Mesenchymal stem cell (in vitro differentiated cells and primary cell): ENCODE measurements at regions not wholly inside any gene's neighbourhood (a gene's known extent, or its start where the extent isn't known, plus 50 kb on each side); places are given as distances from the start of the nearest gene placed in this dataset.
A peak's percentile ranks its signal among the peaks of the same experiment; 100 is the strongest.

ENCODE experiments used
- DNase-seq: peaks from one replicate; pipeline ENCODE4 v3.0.0-alpha.2; 2013
- H2AFZ ChIP-seq: one replicate; pipeline ENCODE4 v1.6.1; 2013; ENCODE audit warnings: low read depth, mild to moderate bottlenecking, control low read depth, inconsistent platforms, low read length, moderate library complexity
- H2AK5ac ChIP-seq: 2 replicates; pipeline ENCODE4 v1.6.1; 2013; ENCODE audit warnings: low read length, moderate library complexity, mild to moderate bottlenecking, inconsistent platforms; ENCODE audit not compliant: severe bottlenecking
- H2BK120ac ChIP-seq: one replicate; pipeline ENCODE4 v1.6.1; 2013; ENCODE audit warnings: low read depth, mild to moderate bottlenecking, inconsistent platforms, low read length, moderate library complexity
- H2BK12ac ChIP-seq, 2 experiments: one replicate each; pipeline ENCODE4 v1.6.1; 2013; ENCODE audit warnings: inconsistent platforms in 2 of 2, low read length in 2 of 2, mild to moderate bottlenecking in 2 of 2, moderate library complexity in 2 of 2, control low read depth in 1 of 2
- H2BK15ac ChIP-seq: one replicate; pipeline ENCODE4 v1.6.1; 2013; ENCODE audit warnings: mild to moderate bottlenecking, low read depth, inconsistent platforms; ENCODE audit not compliant: poor library complexity, severe bottlenecking
- H2BK5ac ChIP-seq: 2 replicates; pipeline ENCODE4 v1.6.1; 2013; ENCODE audit warnings: low read depth, mild to moderate bottlenecking, low read length, control low read depth, inconsistent platforms; ENCODE audit not compliant: poor library complexity, severe bottlenecking
- H3K14ac ChIP-seq, 2 experiments: one replicate each; pipeline ENCODE4 v1.6.1; 2013; ENCODE audit warnings: inconsistent platforms in 2 of 2, low read length in 2 of 2, control low read depth in 1 of 2, mild to moderate bottlenecking in 1 of 2, moderate library complexity in 1 of 2
- H3K18ac ChIP-seq, 2 experiments: one replicate each; pipeline ENCODE4 v1.6.1; 2013; ENCODE audit warnings: inconsistent platforms in 2 of 2, low read length in 2 of 2, control low read depth in 1 of 2, low read depth in 1 of 2, mild to moderate bottlenecking in 1 of 2
- H3K23ac ChIP-seq, 2 experiments: one replicate each; pipeline ENCODE4 v1.6.1; 2013; ENCODE audit warnings: inconsistent platforms in 2 of 2, low read length in 2 of 2, mild to moderate bottlenecking in 2 of 2, moderate library complexity in 2 of 2, control low read depth in 1 of 2
- H3K27ac ChIP-seq: 2 replicates; pipeline ENCODE4 v1.5.1; 2013; ENCODE audit warnings: mild to moderate bottlenecking, moderate library complexity, low read length, control low read depth, inconsistent platforms; ENCODE audit not compliant: poor library complexity, severe bottlenecking
- H3K27me3 ChIP-seq, 2 experiments: 2 replicates each; pipeline versions ENCODE4 v1.6.1 to v1.7.0; 2013; ENCODE audit warnings: low read length in 2 of 2, mild to moderate bottlenecking in 2 of 2, moderate library complexity in 2 of 2, control low read depth in 1 of 2, inconsistent platforms in 1 of 2; ENCODE audit not compliant: control insufficient read depth in 1 of 2, insufficient read depth in 1 of 2
- H3K36me3 ChIP-seq, 2 experiments: 2 replicates each; pipeline versions ENCODE4 v1.6.1 to v1.7.0; 2013; ENCODE audit warnings: low read length in 2 of 2, control low read depth in 1 of 2, inconsistent platforms in 1 of 2, low read depth in 1 of 2, mild to moderate bottlenecking in 1 of 2; ENCODE audit not compliant: insufficient read depth in 2 of 2, control insufficient read depth in 1 of 2
- H3K4ac ChIP-seq, 2 experiments: one replicate each; pipeline ENCODE4 v1.6.1; 2013; ENCODE audit warnings: inconsistent platforms in 2 of 2, low read length in 2 of 2, mild to moderate bottlenecking in 2 of 2, moderate library complexity in 2 of 2, control low read depth in 1 of 2, low read depth in 1 of 2
- H3K4me1 ChIP-seq: 2 replicates; pipeline ENCODE4 v1.6.1; 2013; ENCODE audit warnings: low read depth, low read length, control low read depth; ENCODE audit not compliant: control insufficient read depth, insufficient read depth
- H3K4me2 ChIP-seq: 2 replicates; pipeline ENCODE4 v1.6.1; 2013; ENCODE audit warnings: low read length, mild to moderate bottlenecking, inconsistent platforms; ENCODE audit not compliant: poor library complexity, severe bottlenecking
- H3K4me3 ChIP-seq, 2 experiments: 2 replicates each; pipeline versions ENCODE4 v1.5.1 to v1.7.0; 2013; ENCODE audit warnings: low read length in 2 of 2, mild to moderate bottlenecking in 2 of 2, control low read depth in 1 of 2, low read depth in 1 of 2; ENCODE audit not compliant: insufficient read depth in 1 of 2
- H3K79me1 ChIP-seq: replicated peaks from 2 replicates; pipeline ENCODE4 v1.6.1; 2013; ENCODE audit warnings: mild to moderate bottlenecking, control low read depth, low read length, inconsistent platforms; ENCODE audit not compliant: poor library complexity, severe bottlenecking
- H3K9ac ChIP-seq: 2 replicates; pipeline ENCODE4 v1.7.0; 2013; ENCODE audit warnings: mild to moderate bottlenecking, low read length, moderate library complexity
- H3K9me3 ChIP-seq: 2 replicates; pipeline ENCODE4 v1.7.0; 2013; ENCODE audit warnings: mild to moderate bottlenecking, low read length; ENCODE audit not compliant: control insufficient read depth
- H4K8ac ChIP-seq: one replicate; pipeline ENCODE4 v1.6.1; 2013; ENCODE audit warnings: inconsistent platforms, mild to moderate bottlenecking, low read length, moderate library complexity
- H4K91ac ChIP-seq: one replicate; pipeline ENCODE4 v1.6.1; 2013; ENCODE audit warnings: mild to moderate bottlenecking, low read length, inconsistent platforms
- WGBS: methylation state at CpG from one replicate; pipeline ENCODE4 v1.1.7; 2013; ENCODE audit warnings: mixed read lengths; 5-methylcytosine and 5-hydroxymethylcytosine counted together

- Histone ChIP-seq H3K79me1 (no peaks in the 10 kb centered on the region), H4K8ac (no peak overlapping the region), H3K4me2 (no peak overlapping the region), H3K4ac (no peak overlapping the region), H2BK15ac (no peak overlapping the region), H2BK120ac (no peak overlapping the region), H3K18ac (no peak overlapping the region), H3K14ac (no peak overlapping the region), H3K27me3 (no peaks in the 10 kb centered on the region), H4K91ac (no peak overlapping the region), H2BK5ac (no peak overlapping the region), H3K23ac (no peak overlapping the region), H3K27ac (no peak overlapping the region), H3K9me3 (peaks cover 3% of the 10 kb centered on the region), H3K36me3 (no peaks in the 10 kb centered on the region), H2AK5ac (no peak overlapping the region), H3K9ac (no peak overlapping the region), H3K4me3 (no peak overlapping the region), H2BK12ac (no peak overlapping the region), H3K4me1 (no peaks in the 10 kb centered on the region), H2AFZ (no peak overlapping the region)
- no peak for DNase-seq
- WGBS = no CpG with 5 or more reads among the region's 1 CpG
Measured at GRCh38 chr21:35245879-35246278, 196.8 kb upstream of the RUNX1 start.

GRCh38 chr21:35244514-35244913, 195.4 kb upstream of the RUNX1 start:
- Histone ChIP-seq H3K23ac (no peak overlapping the region), H3K14ac (no peak overlapping the region), H3K9me3 (no peaks in the 10 kb centered on the region), H3K27me3 (no peaks in the 10 kb centered on the region), H3K27ac (no peak overlapping the region), H2BK12ac (no peak overlapping the region), H2AFZ (no peak overlapping the region), H3K4ac (no peak overlapping the region), H2BK15ac (no peak overlapping the region), H2BK5ac (no peak overlapping the region), H3K79me1 (no peaks in the 10 kb centered on the region), H3K9ac (no peak overlapping the region), H4K8ac (no peak overlapping the region), H3K36me3 (no peaks in the 10 kb centered on the region), H3K4me2 (no peak overlapping the region), H3K4me1 (peaks cover 6% of the 10 kb centered on the region), H3K4me3 (no peak overlapping the region), H2BK120ac (no peak overlapping the region), H2AK5ac (no peak overlapping the region), H4K91ac (no peak overlapping the region), H3K18ac (no peak overlapping the region)
- 92% methylated on average over 3 of the region's 4 CpGs for WGBS
- DNase-seq = peak; percentile 66

- Histone ChIP-seq H3K14ac (no peak overlapping the region), H3K9ac (no peak overlapping the region)
Measured at GRCh38 chr21:35243171-35243570, 194.1 kb upstream of the RUNX1 start.

GRCh38 chr21:35239811-35240219, 190.7 kb upstream of the RUNX1 start:
- Histone ChIP-seq H3K4me1 (peaks cover 6% of the 10 kb centered on the region), H2AK5ac (no peak overlapping the region), H2BK15ac (no peak overlapping the region), H3K4me2 (peak overlapping the region; percentile 75), H3K4ac (no peak overlapping the region), H4K91ac (no peak overlapping the region), H3K27ac (no peak overlapping the region), H3K36me3 (no peaks in the 10 kb centered on the region), H3K14ac (no peak overlapping the region), H3K4me3 (peak overlapping the region in 1 of 2 experiments; percentile 17), H3K27me3 (no peaks in the 10 kb centered on the region), H4K8ac (peak overlapping the region; percentile 16), H2BK5ac (no peak overlapping the region), H3K23ac (no peak overlapping the region), H2BK12ac (peak overlapping the region in 1 of 2 experiments; percentile 15), H3K18ac (peak overlapping the region in 1 of 2 experiments; percentile 21), H3K79me1 (no peaks in the 10 kb centered on the region), H3K9ac (peak overlapping the region; percentile 43), H2AFZ (no peak overlapping the region), H2BK120ac (peak overlapping the region; percentile 23), H3K9me3 (no peaks in the 10 kb centered on the region)
- 57% methylated on average over 9 of the region's 9 CpGs for WGBS
- DNase-seq = no peak

More at GRCh38 chr21:35243171-35243570, 194.1 kb upstream of the RUNX1 start:
- H3K4me2 ChIP-seq = no peak overlapping the region
- no peak for DNase-seq
- no peak overlapping the region for H3K27ac ChIP-seq
- no peaks in the 10 kb centered on the region for H3K9me3 ChIP-seq
- H2AK5ac ChIP-seq = no peak overlapping the region
- no peak overlapping the region for H2BK5ac ChIP-seq
- peaks cover 6% of the 10 kb centered on the region for H3K4me1 ChIP-seq
- H3K79me1 ChIP-seq = no peaks in the 10 kb centered on the region
- no peak overlapping the region for H3K4me3 ChIP-seq
- H4K91ac ChIP-seq = no peak overlapping the region
- no peak overlapping the region for H3K23ac ChIP-seq
- H3K4ac ChIP-seq = no peak overlapping the region
- no peak overlapping the region for H2BK12ac ChIP-seq
- H2BK15ac ChIP-seq = no peak overlapping the region
- no peaks in the 10 kb centered on the region for H3K36me3 ChIP-seq
- no peak overlapping the region for H2BK120ac ChIP-seq
- WGBS = 96% methylated on average over 3 of the region's 4 CpGs
- no peak overlapping the region for H4K8ac ChIP-seq
- no peak overlapping the region for H2AFZ ChIP-seq
- no peaks in the 10 kb centered on the region for H3K27me3 ChIP-seq
- H3K18ac ChIP-seq = no peak overlapping the region
